Glomerular endothelial cell (primary cell): ENCODE measurements at regions not wholly inside any gene's neighbourhood (a gene's known extent, or its start where the extent isn't known, plus 50 kb on each side); places are given as distances from the start of the nearest gene placed in this dataset.

Experiments
- DNase-seq: peaks from one replicate; pipeline ENCODE4 v3.0.0-alpha.2; 2011; ENCODE audit warnings: low read depth, low spot score; ENCODE audit errors: extremely low read depth

DNA sequence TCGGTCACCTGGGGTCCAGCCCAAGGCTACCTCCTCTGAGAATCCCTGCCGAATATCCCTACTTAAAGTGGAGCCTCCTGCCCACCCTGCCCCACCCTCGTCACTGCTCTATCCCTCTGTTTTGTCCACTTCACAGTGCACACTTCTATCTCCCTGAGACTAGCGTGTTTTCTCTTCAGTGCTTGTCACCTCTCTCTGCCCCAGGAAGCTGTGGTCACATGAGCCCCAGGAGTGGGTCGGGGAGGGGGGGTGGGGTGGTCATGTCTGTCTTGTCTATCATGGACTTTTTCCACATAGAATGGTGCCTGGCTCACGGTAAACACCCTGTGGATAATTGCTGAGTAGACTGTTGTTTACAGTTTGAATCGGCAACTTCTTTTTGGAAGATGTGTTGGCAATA, 673.6 kb downstream of the PTPRU start:
- DNase-seq, result no peak

DNA sequence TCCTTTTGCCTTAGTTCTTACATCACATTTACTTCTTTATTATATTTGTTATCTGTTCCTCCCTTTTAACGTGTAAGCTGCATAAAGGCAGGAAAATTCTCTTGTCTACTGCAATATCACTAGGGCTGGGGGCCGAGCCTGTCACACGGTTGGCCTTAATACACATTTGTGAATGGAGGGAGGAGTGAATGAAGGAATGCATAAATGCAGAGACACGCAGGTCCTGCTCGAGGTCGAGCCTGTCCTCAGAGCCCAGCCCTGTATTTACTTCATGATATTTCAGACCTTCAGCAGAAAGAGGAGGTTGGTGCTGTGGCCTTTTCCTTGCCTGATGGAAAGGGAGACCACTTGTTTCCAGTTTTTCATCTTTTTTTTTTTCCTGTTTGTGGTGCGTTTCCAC, 671.3 kb downstream of the PTPRU start:
- DNase-seq, result no peak

- no peak for DNase-seq
These were observed 670.6 kb downstream of the PTPRU start for GRCh38 chr1:29906927-29907326.

DNA sequence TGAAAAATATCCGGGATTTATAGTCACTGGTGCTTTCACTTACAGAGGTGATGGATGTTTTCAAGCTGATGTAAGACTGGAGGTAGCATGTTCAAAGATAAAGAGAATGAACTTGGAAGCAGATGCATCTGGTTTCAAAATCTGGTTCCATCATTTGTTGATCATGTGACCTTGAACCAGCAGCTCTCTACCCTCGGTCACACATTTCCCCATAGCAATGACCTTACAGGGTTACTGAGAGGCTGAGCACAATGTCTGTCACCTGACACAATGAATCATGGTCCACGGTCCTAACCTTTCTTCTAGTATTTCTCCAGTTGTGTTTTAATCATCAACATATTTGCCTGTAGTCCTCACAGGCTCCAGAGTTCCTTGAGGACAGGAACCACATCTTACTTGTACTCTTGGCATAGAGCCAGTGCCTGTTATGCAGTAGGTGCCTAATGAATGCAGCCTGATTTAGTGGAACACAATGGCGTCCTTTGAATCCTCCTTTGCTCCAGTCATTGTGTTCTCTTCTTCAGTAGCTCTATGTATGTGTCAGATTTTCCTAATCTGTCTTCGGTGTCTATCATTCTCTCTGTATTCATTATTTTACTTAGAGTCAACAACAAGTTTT, 667.3 kb downstream of the PTPRU start:
- no peak for DNase-seq

DNA sequence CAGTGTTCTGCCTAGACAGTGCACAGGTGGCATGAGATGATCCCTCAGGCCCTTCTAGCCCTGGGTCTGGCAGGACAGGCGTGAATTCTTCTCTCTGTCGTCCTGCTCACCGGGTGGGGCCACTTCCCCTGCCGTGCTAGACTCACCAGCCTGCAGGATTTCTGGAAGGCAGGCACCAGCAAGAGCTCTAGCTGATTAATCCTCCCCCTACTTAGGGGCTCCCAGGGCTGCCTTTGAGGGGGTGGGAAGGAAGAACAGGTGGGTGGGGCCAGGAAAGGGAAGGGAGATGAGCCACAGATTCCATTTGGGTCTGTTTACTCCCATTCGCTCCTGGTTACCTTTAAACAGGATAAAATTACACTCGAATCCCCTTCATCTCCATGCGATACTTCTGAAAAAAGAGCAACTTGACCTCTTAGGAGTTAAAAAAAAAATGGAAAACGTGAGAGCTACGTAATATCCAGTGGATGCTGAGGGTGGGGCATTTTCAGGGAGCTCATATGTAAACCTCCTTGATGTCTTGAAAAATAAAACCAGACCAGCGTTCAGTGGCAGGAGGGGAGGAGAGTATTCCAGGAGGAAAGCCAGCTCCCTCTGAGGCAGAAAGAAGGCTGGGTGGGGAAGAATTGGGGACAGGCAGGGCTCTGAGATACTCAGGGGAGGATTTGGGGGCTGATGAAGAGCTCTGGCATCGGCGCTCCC, 665.5 kb downstream of the PTPRU start:
- no peak for DNase-seq

GRCh38 chr1:29900712-29901111, 664.4 kb downstream of the PTPRU start:
- no peak for DNase-seq

DNA sequence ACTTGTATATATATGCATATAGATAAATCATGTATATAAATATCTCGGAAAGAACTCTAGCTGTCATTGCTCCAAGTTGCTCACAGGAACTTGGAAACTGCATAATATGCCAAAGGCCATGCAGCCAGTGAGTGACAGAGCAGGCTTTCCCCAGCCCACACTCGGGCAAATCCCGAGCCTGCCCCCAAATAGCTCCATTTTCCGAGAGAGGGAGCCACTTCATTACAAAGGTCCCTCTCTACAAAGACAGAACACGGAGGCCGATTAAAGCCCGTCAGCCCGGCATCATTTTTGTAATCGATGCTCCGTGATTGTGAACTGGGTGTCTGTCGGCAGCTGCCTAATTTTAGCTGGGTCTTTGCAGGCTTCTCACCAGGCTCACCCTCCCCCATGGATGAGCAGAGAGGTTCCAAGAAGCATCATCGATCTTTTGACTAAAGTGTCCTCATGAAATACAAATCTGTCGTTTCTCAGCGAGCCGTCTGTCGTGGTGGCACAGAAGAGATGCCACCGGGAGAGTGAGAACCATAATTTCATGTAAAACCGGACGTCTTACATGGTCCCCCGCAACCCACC, 663.9 kb downstream of the PTPRU start:
- DNase-seq, result no peak

- DNase-seq, result no peak
These were observed 660.7 kb downstream of the PTPRU start for GRCh38 chr1:29896791-29897714.

DNA sequence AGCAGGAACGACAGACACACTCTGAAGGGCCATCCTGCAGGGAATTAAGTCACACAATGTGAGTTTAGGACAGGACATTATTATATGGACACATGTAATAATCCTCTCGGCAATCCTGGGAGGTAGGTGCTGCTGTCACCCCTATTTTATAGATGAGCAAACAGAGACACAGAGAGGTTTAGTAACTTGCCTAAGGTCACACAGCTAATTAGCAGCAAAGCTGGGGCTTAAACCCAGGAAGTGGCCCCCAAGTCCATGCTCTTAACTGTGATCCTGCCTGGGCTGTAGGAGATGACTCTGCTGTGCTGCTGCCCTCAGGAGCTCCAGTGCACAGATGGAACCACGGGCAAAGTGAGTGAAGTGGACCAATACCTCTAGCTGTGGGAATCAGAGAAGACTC, 660.0 kb downstream of the PTPRU start:
- no peak for DNase-seq

- DNase-seq, result no peak
These were observed 658.9 kb downstream of the PTPRU start for GRCh38 chr1:29895201-29895600.

DNA sequence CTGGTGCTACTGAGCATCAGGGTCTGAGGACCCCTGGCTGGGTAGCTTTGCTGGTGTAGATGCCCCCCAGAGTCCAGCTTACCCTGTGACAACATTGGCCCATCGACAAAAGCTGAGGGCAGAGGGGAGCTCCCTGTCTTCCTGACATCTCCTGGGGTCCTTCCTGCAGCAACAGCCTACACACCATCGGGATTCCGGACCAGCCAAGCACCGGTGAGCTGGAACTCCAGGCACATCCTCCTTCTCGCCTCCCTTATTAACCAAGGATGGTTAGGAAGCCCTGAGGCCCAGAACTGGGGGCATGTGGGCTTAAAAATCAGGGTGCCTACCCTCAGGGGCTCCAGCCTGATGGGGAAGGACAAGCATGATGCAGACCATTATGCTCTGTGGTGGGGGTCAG, 658.0 kb downstream of the PTPRU start:
- no peak for DNase-seq

DNA sequence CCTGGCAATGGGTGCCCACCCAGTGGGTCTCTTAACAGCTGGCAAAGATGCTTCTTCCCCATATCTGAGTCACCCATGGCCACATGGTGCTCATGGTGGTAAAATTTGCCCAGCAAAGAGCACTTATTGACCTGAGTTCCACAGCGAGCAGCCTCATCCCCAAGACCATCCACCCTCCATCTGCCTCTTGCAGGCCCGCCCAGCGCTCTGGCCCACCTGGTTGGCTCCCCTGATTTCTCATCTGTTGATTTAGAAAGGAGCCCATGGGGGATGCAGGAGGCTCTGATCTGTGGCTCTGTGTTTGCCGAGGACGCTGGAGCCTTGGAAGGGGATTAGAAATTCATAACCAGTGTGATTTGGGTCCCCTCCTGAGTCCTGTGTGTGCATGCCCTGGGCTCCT, 657.5 kb downstream of the PTPRU start:
- DNase-seq, result no peak

- DNase-seq, result no peak
These were observed 656.9 kb downstream of the PTPRU start for GRCh38 chr1:29893046-29893723.

- no peak for DNase-seq
These were observed 655.9 kb downstream of the PTPRU start for GRCh38 chr1:29892247-29892646.

DNA sequence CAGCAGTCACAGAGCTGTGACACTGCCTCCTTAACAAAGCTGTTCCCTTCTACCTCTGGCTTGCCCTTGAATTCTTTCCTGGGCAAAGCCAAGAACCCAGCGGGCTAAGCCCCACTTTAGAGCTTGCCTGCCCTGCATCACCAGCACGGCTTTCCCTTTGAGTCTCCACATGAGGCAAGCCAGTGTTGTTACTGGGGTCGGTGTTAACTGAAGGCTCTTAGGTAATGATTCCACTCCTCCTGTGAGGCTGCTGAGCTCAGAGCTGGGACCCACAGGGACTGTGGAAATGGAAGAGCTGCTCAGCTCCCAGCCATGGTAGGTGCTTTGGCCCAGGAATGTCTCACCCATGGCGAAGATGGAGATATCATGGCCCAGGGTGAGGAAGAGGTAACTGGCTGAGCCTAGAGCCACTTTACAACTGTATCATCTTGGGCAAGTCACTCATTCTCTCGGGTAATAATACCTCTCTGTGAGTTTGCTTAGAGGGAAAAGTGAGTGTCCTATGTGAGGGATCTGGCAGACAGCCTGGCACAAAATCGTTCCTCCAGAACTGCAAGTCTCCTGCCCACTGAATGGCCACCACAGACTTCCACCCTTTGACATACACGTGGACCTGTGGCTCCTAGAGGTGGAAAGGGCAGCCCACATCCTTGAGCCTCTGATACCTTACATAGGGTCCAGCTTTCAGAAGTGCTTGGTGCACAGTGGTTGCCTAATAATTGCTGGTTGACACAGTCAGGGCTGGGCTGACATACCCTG, 654.1 kb downstream of the PTPRU start:
- DNase-seq, result no peak

DNA sequence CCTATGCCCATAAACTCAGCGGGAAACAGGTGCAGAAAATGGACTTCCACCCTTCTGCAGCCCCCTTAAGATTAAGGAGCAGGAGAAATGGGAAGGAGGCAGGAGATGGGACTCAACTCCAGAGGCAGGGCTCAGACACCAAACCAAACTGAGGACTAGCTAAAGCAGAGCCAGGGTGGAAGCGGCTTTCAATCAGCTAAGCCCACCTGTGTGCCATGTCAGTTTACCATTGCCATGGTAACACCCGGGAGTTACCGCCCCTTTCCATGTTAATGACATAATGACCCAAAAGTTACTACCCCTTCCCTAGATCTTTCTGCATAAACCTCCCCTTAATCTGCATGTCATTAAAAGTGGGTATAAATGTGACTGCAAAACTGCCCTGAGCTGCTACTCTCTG, 653.5 kb downstream of the PTPRU start:
- no peak for DNase-seq

- no peak for DNase-seq
These were observed 648.4 kb downstream of the PTPRU start for GRCh38 chr1:29884740-29885139.

DNA sequence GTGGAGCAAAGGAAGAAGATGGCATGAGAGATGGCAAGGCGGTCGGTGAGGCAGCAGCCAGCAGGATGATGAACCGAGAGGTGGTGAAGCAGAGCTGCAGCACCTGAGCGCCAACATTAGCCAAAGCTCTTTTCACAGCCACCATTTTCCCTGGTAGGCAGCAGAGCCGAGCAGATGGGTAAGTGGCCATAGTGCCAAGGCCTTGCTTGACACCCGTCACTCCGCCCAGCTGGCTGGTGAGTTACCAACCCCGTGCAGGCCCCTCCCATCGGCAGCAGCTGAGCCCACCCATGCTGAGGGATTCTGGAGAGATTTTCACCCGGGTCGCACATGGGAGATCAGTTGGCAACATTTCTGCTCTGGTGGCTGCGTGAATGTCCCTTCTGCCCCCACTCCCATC, 647.7 kb downstream of the PTPRU start:
- no peak for DNase-seq

- DNase-seq, result no peak
These were observed 647.1 kb downstream of the PTPRU start for GRCh38 chr1:29883411-29883832.

GRCh38 chr1:29880556-29880955, 644.2 kb downstream of the PTPRU start:
- DNase-seq, result no peak
